ENCODE measurements at regions not wholly inside any gene's neighbourhood (a gene's known extent, or its start where the extent isn't known, plus 50 kb on each side); places are given as distances from the start of the nearest gene placed in this dataset.

DNA sequence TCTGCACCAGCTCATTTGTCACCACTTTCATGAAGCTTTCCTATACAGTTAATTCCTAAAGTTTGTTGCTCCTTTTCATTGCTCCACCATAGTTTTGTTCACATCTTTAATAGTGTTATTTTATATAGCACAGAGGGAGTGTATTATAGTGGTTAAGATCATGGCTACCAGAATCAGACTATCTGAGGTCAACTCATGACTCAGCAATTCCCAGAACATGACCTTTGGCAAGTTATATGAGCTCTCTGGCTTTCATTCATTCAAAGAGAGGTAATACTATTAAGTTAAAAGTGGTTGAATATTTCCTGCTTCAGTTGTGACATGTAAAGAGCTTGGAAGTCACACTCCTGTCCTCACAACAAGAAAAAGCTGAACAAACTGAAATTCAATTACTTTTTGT is 1073.5 kb downstream of the NAALADL2 start:
- peak overlapping the region; percentile 17; the same call in 1 of the 2 replicates for H2AFZ ChIP-seq
- no peaks in the 10 kb centered on the region for H3F3A ChIP-seq (ENCODE audit: insufficient read depth)
- no peaks in the 10 kb centered on the region for H3K79me2 ChIP-seq (ENCODE audit: insufficient read depth)
- H3K36me3 ChIP-seq (ENCODE audit: low read depth), result no peaks in the 10 kb centered on the region
- no peaks in the 10 kb centered on the region for H3K27me3 ChIP-seq (replicated peaks; ENCODE audit: insufficient read depth)
- H3K9ac ChIP-seq, result no peak overlapping the region
- H3K9me3 ChIP-seq (ENCODE audit: low read depth), result no peaks in the 10 kb centered on the region
- TF ChIP-seq EZH2 (IDR thresholded peaks at IDR 0.05; ENCODE audit: insufficient read depth, poor library complexity, severe bottlenecking) (no peak), EZH2phosphoT487 (IDR thresholded peaks at IDR 0.05; ENCODE audit: insufficient read depth, low read depth) (no peak)
- H4K20me1 ChIP-seq (ENCODE audit: insufficient read depth), result no peaks in the 10 kb centered on the region
- H3K4me3 ChIP-seq, result no peak overlapping the region
- H3K9me2 ChIP-seq (ENCODE audit: insufficient read depth), result peaks cover under 1% of the 10 kb centered on the region; the same call in 1 of the 2 replicates
- DNase-seq, result peak; percentile 15
- in situ Hi-C loops (cut with MboI), result no loop called here
- H3K4me1 ChIP-seq (ENCODE audit: insufficient read depth), result no peaks in the 10 kb centered on the region
- no peak overlapping the region for H3K4me2 ChIP-seq (ENCODE audit: unreplicated experiment)
- no peak overlapping the region for H3K27ac ChIP-seq

DNA sequence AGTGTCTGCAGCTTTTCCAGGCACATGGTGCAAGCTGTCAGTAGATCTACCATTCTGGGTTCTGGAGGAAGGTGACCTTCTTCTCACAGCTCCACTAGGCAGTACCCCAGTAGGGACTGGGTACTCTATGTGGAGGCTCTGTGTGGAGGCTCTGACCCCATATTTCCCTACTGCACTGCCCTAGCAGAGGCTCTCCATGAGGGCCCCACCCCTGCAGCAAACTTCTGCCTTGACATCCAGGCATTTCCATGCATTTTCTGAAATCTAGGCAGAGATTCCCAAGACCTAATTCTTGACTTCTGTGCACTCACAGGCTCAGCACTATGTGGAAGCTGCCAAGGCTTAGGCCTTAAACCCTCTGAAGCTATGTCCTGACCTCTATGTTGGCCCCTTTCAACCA is 1060.0 kb downstream of the NAALADL2 start:
- Histone ChIP-seq H3K9me3 (ENCODE audit: low read depth) (peaks cover 3% of the 10 kb centered on the region), H3K4me1 (ENCODE audit: insufficient read depth) (no peaks in the 10 kb centered on the region), H3K4me3 (no peak overlapping the region), H3K4me2 (ENCODE audit: unreplicated experiment) (no peak overlapping the region), H3F3A (ENCODE audit: insufficient read depth) (no peaks in the 10 kb centered on the region), H3K36me3 (ENCODE audit: low read depth) (no peaks in the 10 kb centered on the region), H4K20me1 (ENCODE audit: insufficient read depth) (no peaks in the 10 kb centered on the region), H2AFZ (no peak overlapping the region), H3K79me2 (ENCODE audit: insufficient read depth) (no peaks in the 10 kb centered on the region), H3K27ac (no peak overlapping the region), H3K9me2 (ENCODE audit: insufficient read depth) (no peaks in the 10 kb centered on the region), H3K9ac (no peak overlapping the region), H3K27me3 (replicated peaks; ENCODE audit: insufficient read depth) (no peaks in the 10 kb centered on the region)
- no peak for TF ChIP-seq EZH2 (IDR thresholded peaks at IDR 0.05; ENCODE audit: insufficient read depth, poor library complexity, severe bottlenecking)
- no peak for TF ChIP-seq EZH2phosphoT487 (IDR thresholded peaks at IDR 0.05; ENCODE audit: insufficient read depth, low read depth)
- DNase-seq, result no peak
- in situ Hi-C loops (cut with MboI), result no loop called here

DNA sequence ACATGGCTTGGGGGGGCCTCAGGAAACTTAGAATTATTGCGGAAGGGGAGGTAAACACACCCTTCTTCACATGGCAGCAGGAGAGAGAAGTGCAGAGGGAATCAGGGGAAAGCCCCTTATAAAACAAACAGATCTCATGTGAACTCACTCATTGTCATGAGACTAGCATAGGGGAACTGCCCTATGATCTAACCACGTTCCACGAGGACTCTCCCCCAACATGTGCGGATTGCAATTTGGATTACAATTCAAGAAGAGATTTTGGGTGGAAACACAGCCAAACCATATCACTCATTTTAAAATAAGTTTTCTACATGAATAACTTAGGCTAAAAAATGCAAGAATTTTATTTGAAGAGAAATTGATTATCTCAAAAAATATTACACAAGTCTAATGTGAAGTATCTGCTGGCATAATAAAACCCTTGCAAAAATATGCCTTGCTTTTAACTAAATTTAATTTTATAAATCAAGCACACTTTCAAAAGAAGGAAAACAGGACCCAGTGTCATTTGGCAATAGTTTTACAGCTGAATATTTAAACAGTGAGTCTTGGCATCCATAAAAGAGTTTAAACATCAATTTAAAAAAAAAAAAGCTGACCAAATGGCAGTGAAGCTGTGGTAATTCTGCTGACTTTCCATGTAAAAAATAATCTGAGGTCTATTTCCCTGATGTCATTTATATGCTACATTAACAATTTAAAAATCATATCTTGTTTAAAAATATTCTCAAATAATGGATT is 1057.2 kb downstream of the NAALADL2 start:
- TF ChIP-seq EZH2phosphoT487 (IDR thresholded peaks at IDR 0.05; ENCODE audit: insufficient read depth, low read depth), result no peak
- no peak for TF ChIP-seq EZH2 (IDR thresholded peaks at IDR 0.05; ENCODE audit: insufficient read depth, poor library complexity, severe bottlenecking)
- Histone ChIP-seq H4K20me1 (ENCODE audit: insufficient read depth) (no peaks in the 10 kb centered on the region), H3K36me3 (ENCODE audit: low read depth) (no peaks in the 10 kb centered on the region), H3K4me2 (ENCODE audit: unreplicated experiment) (no peak overlapping the region), H3K9me3 (ENCODE audit: low read depth) (peaks cover 3% of the 10 kb centered on the region), H3K9ac (peak overlapping the region; percentile 22; the same call in 1 of the 2 replicates), H2AFZ (peak overlapping the region; percentile 55; the same call in 1 of the 2 replicates), H3K27me3 (replicated peaks; ENCODE audit: insufficient read depth) (no peaks in the 10 kb centered on the region), H3F3A (ENCODE audit: insufficient read depth) (no peaks in the 10 kb centered on the region), H3K4me1 (ENCODE audit: insufficient read depth) (no peaks in the 10 kb centered on the region), H3K27ac (no peak overlapping the region; the same call in 1 of the 2 replicates), H3K79me2 (ENCODE audit: insufficient read depth) (no peaks in the 10 kb centered on the region), H3K4me3 (no peak overlapping the region), H3K9me2 (ENCODE audit: insufficient read depth) (no peaks in the 10 kb centered on the region)
- peak; percentile 32 for DNase-seq
- in situ Hi-C loops (cut with MboI), result no loop called here
- WGBS, 2 experiments (ENCODE audit: low coverage in 1 of 2, low lambda C conversion rate in 2 of 2, missing lambda C conversion rate in 2 of 2), result 15 to 24% methylated on average over 4 of the region's 4 CpGs

DNA sequence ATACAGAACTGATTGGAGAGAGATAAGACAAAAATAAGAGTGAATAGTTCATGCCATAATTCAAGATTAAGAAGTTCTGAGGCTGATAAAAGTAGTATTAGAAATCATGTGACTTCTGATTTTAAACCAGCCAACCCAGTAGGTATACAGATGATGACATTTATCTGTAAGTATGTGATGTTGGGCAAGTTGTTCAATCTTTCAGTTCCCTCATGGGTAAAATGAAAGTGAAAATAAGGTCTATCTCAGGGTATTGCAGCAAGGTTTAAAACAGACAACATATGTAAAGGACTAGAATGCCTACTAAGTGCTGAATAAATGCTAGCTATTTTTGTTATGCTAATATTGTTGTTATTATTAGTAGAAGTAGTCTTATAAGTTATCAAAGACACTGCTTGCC is 1055.7 kb downstream of the NAALADL2 start:
- Histone ChIP-seq H3K4me1 (ENCODE audit: insufficient read depth) (no peaks in the 10 kb centered on the region), H3K9ac (no peak overlapping the region), H3K79me2 (ENCODE audit: insufficient read depth) (no peaks in the 10 kb centered on the region), H4K20me1 (ENCODE audit: insufficient read depth) (no peaks in the 10 kb centered on the region), H3K36me3 (ENCODE audit: low read depth) (no peaks in the 10 kb centered on the region), H3K9me3 (ENCODE audit: low read depth) (no peaks in the 10 kb centered on the region), H3K27ac (no peak overlapping the region), H3K4me2 (ENCODE audit: unreplicated experiment) (no peak overlapping the region), H3K4me3 (no peak overlapping the region), H2AFZ (peak overlapping the region; percentile 20; the same call in 1 of the 2 replicates), H3F3A (ENCODE audit: insufficient read depth) (no peaks in the 10 kb centered on the region), H3K9me2 (ENCODE audit: insufficient read depth) (no peaks in the 10 kb centered on the region), H3K27me3 (replicated peaks; ENCODE audit: insufficient read depth) (no peaks in the 10 kb centered on the region)
- no peak for TF ChIP-seq EZH2phosphoT487 (IDR thresholded peaks at IDR 0.05; ENCODE audit: insufficient read depth, low read depth)
- no peak for TF ChIP-seq EZH2 (IDR thresholded peaks at IDR 0.05; ENCODE audit: insufficient read depth, poor library complexity, severe bottlenecking)
- in situ Hi-C loops (cut with MboI), result no loop called here
- peak; percentile 12 for DNase-seq

DNA sequence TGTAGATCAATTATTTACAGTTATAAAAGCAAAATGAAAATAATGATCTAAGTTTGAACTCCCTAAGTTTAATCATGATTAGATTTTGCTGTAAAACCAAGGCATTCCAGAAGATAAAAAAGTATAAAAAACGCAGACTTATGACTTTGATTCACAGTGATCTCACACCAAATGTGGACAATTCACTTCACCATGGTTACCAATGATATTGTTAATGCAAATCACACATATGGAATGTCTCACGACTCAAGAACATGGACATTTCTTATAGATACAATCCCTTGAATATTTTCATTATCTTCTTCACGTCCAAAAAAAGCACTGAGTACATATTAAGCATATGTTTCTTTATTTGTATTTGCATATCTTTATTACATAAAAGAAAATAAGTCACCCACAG is 1054.2 kb downstream of the NAALADL2 start:
- H3K4me1 ChIP-seq (ENCODE audit: insufficient read depth), result no peaks in the 10 kb centered on the region
- H3K27ac ChIP-seq, result no peak overlapping the region
- no peak for DNase-seq
- in situ Hi-C loops (cut with MboI), result no loop called here
- H2AFZ ChIP-seq, result no peak overlapping the region
- H4K20me1 ChIP-seq (ENCODE audit: insufficient read depth), result no peaks in the 10 kb centered on the region
- no peak for TF ChIP-seq EZH2phosphoT487 (IDR thresholded peaks at IDR 0.05; ENCODE audit: insufficient read depth, low read depth)
- TF ChIP-seq EZH2 (IDR thresholded peaks at IDR 0.05; ENCODE audit: insufficient read depth, poor library complexity, severe bottlenecking), result no peak
- no peaks in the 10 kb centered on the region for H3K27me3 ChIP-seq (replicated peaks; ENCODE audit: insufficient read depth)
- no peak overlapping the region for H3K4me2 ChIP-seq (ENCODE audit: unreplicated experiment)
- H3K9me3 ChIP-seq (ENCODE audit: low read depth), result no peaks in the 10 kb centered on the region
- no peak overlapping the region for H3K4me3 ChIP-seq
- no peaks in the 10 kb centered on the region for H3K79me2 ChIP-seq (ENCODE audit: insufficient read depth)
- no peak overlapping the region for H3K9ac ChIP-seq
- H3F3A ChIP-seq (ENCODE audit: insufficient read depth), result no peaks in the 10 kb centered on the region
- no peaks in the 10 kb centered on the region for H3K9me2 ChIP-seq (ENCODE audit: insufficient read depth)
- no peaks in the 10 kb centered on the region for H3K36me3 ChIP-seq (ENCODE audit: low read depth)
- 22 to 26% methylated on average over 3 of the region's 3 CpGs for WGBS, 2 experiments (ENCODE audit: low coverage in 1 of 2, low lambda C conversion rate in 2 of 2, missing lambda C conversion rate in 2 of 2)
